BE2C (cell line): ENCODE measurements at regions not wholly inside any gene's neighbourhood (a gene's known extent, or its start where the extent isn't known, plus 50 kb on each side); places are given as distances from the start of the nearest gene placed in this dataset.

Source experiments
- DNase-seq: peaks from one replicate; pipeline ENCODE4 v3.0.0-alpha.2; 2020
- H3K27me3 ChIP-seq: fragments of 250-450 bp; sonication (Bioruptor Pico); 2 replicates; pipeline ENCODE4 v1.5.1; 2020; ENCODE audit warnings: mild to moderate bottlenecking
- H3K36me3 ChIP-seq: fragments of 250-450 bp; sonication (Bioruptor Pico); 2 replicates; pipeline ENCODE4 v1.5.1; 2020; ENCODE audit warnings: mild to moderate bottlenecking
- H3K4me1 ChIP-seq: fragments of 250-450 bp; sonication (Bioruptor Pico); 2 replicates; pipeline ENCODE4 v1.5.1; 2020
- H3K4me3 ChIP-seq: 2 replicates; pipeline ENCODE4 v1.5.1; 2011; ENCODE audit warnings: low read depth, low read length
- H3K9me3 ChIP-seq: fragments of 250-450 bp; sonication (Bioruptor Pico); 2 replicates; pipeline ENCODE4 v1.5.1; 2020
- CTCF ChIP-seq: IDR thresholded peaks from 2 replicates; pipeline ENCODE4 v1.5.1; 2012; ENCODE audit warnings: mild to moderate bottlenecking, low read depth, low read length

DNA sequence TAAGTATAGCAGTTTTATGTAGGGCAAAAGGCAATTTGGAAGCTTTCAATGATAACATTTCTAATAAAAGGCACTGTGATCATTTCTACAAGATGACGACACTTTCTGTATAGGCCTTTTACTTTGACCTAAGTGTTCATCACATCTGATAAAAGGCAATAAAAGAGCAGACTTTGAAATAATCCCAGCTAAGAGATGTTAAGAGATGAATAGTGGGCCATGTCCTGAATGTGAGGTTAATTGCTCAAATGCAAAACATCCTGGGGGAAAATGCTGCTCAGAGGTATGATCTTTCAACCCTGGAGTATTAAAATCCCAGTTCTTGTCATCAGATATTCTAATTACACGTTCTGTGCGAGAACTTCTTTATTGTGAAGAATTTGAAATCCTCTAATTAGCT, 677.6 kb downstream of the SOCS6 start:
- no peak for TF ChIP-seq CTCF

GRCh38 chr18:70961939-70962338, 673.1 kb downstream of the SOCS6 start:
- no peak for DNase-seq
- H3K4me3 ChIP-seq = no peak overlapping the region
- no peaks in the 10 kb centered on the region for H3K27me3 ChIP-seq
- TF ChIP-seq CTCF = no peak
- H3K4me1 ChIP-seq = no peaks in the 10 kb centered on the region
- H3K36me3 ChIP-seq = no peaks in the 10 kb centered on the region
- no peaks in the 10 kb centered on the region for H3K9me3 ChIP-seq

More for the DNA sequence above, 677.6 kb downstream of the SOCS6 start:
- Histone ChIP-seq H3K4me1 (no peaks in the 10 kb centered on the region), H3K36me3 (no peaks in the 10 kb centered on the region), H3K4me3 (no peak overlapping the region), H3K27me3 (no peaks in the 10 kb centered on the region), H3K9me3 (no peaks in the 10 kb centered on the region)
- no peak for DNase-seq

- H3K27me3 ChIP-seq = no peaks in the 10 kb centered on the region
- no peaks in the 10 kb centered on the region for H3K4me1 ChIP-seq
- no peaks in the 10 kb centered on the region for H3K9me3 ChIP-seq
- H3K4me3 ChIP-seq = no peak overlapping the region
- no peaks in the 10 kb centered on the region for H3K36me3 ChIP-seq
- TF ChIP-seq CTCF = no peak
- no peak for DNase-seq
Observed at GRCh38 chr18:70956554-70956953, 667.7 kb downstream of the SOCS6 start.

DNA sequence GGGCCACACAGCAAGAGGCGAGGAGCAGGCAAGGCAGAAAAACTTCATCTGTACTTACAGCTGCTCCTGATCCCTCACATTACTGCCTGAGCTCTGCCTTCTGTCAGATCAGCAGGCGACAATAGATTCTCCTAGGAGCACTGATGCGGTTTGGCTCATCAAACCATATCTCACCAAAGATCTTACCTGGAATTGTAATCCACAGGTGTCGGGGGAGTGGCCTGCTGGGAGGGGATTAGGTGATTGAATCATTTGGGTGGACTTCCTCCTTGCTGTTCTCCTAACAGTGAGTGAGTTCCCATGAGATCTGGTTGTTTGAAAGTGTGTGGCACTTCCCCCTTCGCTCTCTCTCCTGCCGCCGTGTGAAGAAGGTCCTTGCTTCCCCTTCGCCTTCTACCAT, 647.3 kb downstream of the SOCS6 start:
- no peak for TF ChIP-seq CTCF
- H3K27me3 ChIP-seq = no peaks in the 10 kb centered on the region
- no peak for DNase-seq
- no peaks in the 10 kb centered on the region for H3K36me3 ChIP-seq
- H3K9me3 ChIP-seq = no peaks in the 10 kb centered on the region
- H3K4me1 ChIP-seq = no peaks in the 10 kb centered on the region
- no peak overlapping the region for H3K4me3 ChIP-seq

DNA sequence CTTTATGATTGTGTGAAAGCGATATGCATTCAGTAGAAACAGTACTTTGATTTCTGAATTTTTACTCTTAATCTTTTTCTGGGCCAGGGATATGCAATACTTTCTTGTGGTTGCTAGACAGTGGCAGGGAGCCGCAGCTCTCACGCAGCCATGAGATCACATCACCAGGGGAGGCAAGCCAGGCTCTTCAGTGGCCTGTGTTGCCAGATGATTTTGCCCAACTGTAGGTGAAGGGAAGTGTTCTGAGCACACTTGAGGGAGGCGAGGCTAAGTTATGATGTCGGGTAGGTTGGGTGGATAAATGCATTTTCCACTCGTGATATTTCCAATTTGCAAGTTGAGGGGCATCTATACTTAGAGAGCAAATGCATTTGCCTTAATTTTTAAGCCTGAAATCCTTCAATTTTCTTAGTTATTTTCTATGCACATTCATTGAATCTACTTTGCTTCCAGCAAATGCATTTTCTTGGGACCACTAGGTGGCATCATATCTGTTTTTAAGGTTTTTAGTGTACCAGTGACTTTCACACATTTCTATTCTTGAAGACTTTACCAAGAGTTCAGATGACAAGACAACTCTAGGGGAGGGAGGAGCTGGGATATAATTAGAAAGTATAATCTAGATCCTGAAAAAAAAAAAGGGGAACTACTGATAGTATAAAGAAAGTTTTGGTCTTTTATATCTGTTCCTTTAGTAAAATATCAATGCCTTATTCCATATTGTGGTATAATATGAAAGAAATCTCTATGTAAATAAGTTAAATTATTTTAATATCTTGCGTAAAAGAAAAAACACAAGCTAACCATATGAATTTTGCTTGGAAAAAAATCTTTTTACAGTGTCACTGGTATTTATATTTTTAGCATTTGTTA, 643.3 kb downstream of the SOCS6 start:
- H3K9me3 ChIP-seq = no peaks in the 10 kb centered on the region
- peak; percentile 16 for DNase-seq
- H3K27me3 ChIP-seq = no peaks in the 10 kb centered on the region

More for the DNA sequence above, 643.3 kb downstream of the SOCS6 start:
- Histone ChIP-seq H3K4me3 (no peak overlapping the region), H3K36me3 (no peaks in the 10 kb centered on the region), H3K4me1 (no peaks in the 10 kb centered on the region)
- peak; percentile 56 for TF ChIP-seq CTCF
